Upper lobe of left lung (tissue), 4 donors: ENCODE measurements at regions not wholly inside any gene's neighbourhood (a gene's known extent, or its start where the extent isn't known, plus 50 kb on each side); places are given as distances from the start of the nearest gene placed in this dataset.

ENCODE experiments used
- EP300 ChIP-seq, 4 donors: sonication (generic); formaldehyde crosslinking; IDR thresholded peaks; one replicate each; pipeline ENCODE4 v1.5.1; 2017; ENCODE audit warnings: antibody characterized with exemption in 4 of 4, control low read depth in 2 of 4
- POLR2A ChIP-seq, 4 donors: fragments of 450-650 bp; IDR thresholded peaks; one replicate each; pipeline ENCODE4 v1.5.1; 2016 to 2017; ENCODE audit warnings: antibody characterized with exemption in 4 of 4, mild to moderate bottlenecking in 2 of 4
- POLR2AphosphoS5 ChIP-seq, 2 donors: sonication (generic); formaldehyde crosslinking; IDR thresholded peaks; one replicate each; pipeline ENCODE4 v1.5.1; 2017; ENCODE audit warnings: antibody characterized with exemption in 2 of 2
- TF ChIP-seq, protein P1 (sequence below), 6 experiments: fragments of 450-650 bp in 4 of 6; fragments of 200-600 bp in 2 of 6; sonication (generic) in 2 of 6; IDR thresholded peaks; one replicate each; pipeline ENCODE4 v1.5.1; 2016 to 2019; ENCODE audit warnings: antibody characterized with exemption in 6 of 6

DNA sequence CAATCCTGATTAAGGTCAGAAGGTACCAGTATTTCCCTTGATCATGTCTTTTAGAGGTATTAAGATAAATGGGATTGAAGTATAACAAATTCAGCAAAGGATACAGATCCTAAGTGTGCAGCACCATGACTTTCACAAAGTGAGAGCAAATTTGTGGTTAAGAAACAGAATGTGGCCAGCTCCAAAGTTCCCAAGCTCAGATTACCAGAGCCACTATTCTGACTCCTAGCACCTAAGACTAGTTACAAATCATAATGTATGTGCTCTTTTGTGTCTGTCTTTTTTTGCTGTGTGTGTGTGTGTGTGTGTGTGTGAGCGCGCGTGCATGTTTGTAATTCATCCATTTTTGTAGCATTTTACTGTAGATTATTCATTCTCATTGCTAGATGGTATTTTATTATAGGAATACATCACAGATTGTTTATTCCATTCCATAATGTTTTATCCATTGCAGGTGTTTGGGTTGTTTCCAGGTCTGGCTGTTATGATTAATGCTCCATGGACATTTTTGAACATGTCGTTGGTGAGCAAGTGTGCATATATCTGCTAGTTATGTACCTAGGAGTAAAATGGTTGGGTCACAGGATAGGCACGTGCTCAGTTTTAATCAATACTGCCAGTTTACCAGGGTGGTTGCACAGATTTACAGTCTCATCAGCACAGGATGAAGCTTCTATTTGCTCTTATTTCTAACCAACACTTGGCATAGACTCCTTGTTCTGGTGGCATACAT is 314.0 kb upstream of the JAG1 start:
- TF ChIP-seq EP300 (IDR thresholded peaks at IDR 0.05): no peak
- TF ChIP-seq, protein P1, sequence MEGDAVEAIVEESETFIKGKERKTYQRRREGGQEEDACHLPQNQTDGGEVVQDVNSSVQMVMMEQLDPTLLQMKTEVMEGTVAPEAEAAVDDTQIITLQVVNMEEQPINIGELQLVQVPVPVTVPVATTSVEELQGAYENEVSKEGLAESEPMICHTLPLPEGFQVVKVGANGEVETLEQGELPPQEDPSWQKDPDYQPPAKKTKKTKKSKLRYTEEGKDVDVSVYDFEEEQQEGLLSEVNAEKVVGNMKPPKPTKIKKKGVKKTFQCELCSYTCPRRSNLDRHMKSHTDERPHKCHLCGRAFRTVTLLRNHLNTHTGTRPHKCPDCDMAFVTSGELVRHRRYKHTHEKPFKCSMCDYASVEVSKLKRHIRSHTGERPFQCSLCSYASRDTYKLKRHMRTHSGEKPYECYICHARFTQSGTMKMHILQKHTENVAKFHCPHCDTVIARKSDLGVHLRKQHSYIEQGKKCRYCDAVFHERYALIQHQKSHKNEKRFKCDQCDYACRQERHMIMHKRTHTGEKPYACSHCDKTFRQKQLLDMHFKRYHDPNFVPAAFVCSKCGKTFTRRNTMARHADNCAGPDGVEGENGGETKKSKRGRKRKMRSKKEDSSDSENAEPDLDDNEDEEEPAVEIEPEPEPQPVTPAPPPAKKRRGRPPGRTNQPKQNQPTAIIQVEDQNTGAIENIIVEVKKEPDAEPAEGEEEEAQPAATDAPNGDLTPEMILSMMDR (IDR thresholded peaks at IDR 0.05): no peak
- no peak for TF ChIP-seq POLR2AphosphoS5 (IDR thresholded peaks at IDR 0.05)
- no peak for TF ChIP-seq POLR2A (IDR thresholded peaks at IDR 0.05)
